Fibroblast of skin of right quadriceps (primary cell): ENCODE measurements at regions not wholly inside any gene's neighbourhood (a gene's known extent, or its start where the extent isn't known, plus 50 kb on each side); places are given as distances from the start of the nearest gene placed in this dataset.

ENCODE experiments used
- DNase-seq: peaks from one replicate; pipeline ENCODE4 v3.0.0-alpha.2; 2013

- no peak for DNase-seq
These were observed 95.9 kb upstream of the LEP start for GRCh38 chr7:128145191-128145590.

GRCh38 chr7:128146052-128146451, 95.0 kb upstream of the LEP start:
- DNase-seq = no peak

GRCh38 chr7:128148676-128149075, 92.4 kb upstream of the LEP start:
- no peak for DNase-seq

- DNase-seq = no peak
These were observed 90.7 kb upstream of the LEP start for GRCh38 chr7:128150223-128150865.

- DNase-seq = no peak
These were observed 89.4 kb upstream of the LEP start for GRCh38 chr7:128151635-128152034.

GRCh38 chr7:128152721-128153120, 88.4 kb upstream of the LEP start:
- DNase-seq = no peak

- no peak for DNase-seq
These were observed 87.6 kb upstream of the LEP start for GRCh38 chr7:128153436-128153835.

- DNase-seq = no peak
These were observed 86.6 kb upstream of the LEP start for GRCh38 chr7:128154504-128154903.

GRCh38 chr7:128155100-128155740, 85.9 kb upstream of the LEP start:
- DNase-seq = no peak

- no peak for DNase-seq
These were observed 83.2 kb upstream of the LEP start for GRCh38 chr7:128157906-128158305.

- DNase-seq = no peak
These were observed 82.7 kb upstream of the LEP start for GRCh38 chr7:128158370-128158769.

GRCh38 chr7:128160296-128160695, 80.8 kb upstream of the LEP start:
- DNase-seq = no peak

- no peak for DNase-seq
These were observed 79.5 kb upstream of the LEP start for GRCh38 chr7:128161466-128162125.

- no peak for DNase-seq
These were observed 78.4 kb upstream of the LEP start for GRCh38 chr7:128162666-128163065.

GRCh38 chr7:128163473-128163872, 77.6 kb upstream of the LEP start:
- DNase-seq = no peak

GRCh38 chr7:128164061-128164954, 76.8 kb upstream of the LEP start:
- peak; percentile 59 for DNase-seq

GRCh38 chr7:128164955-128165670, 76.0 kb upstream of the LEP start:
- DNase-seq = no peak

GRCh38 chr7:128165927-128166420, 75.1 kb upstream of the LEP start:
- no peak for DNase-seq

GRCh38 chr7:128166603-128167041, 74.5 kb upstream of the LEP start:
- DNase-seq = no peak

- DNase-seq = peak; percentile 66
These were observed 73.9 kb upstream of the LEP start for GRCh38 chr7:128167042-128167701.

GRCh38 chr7:128167791-128168666, 73.0 kb upstream of the LEP start:
- DNase-seq = no peak
